Loucy (cell line): ENCODE measurements at regions not wholly inside any gene's neighbourhood (a gene's known extent, or its start where the extent isn't known, plus 50 kb on each side); places are given as distances from the start of the nearest gene placed in this dataset.

Experiments
- H2AFZ ChIP-seq: fragments of 200-600 bp; sonication (generic); 2 replicates; pipeline ENCODE4 v1.6.0; 2016; ENCODE audit warnings: antibody characterized with exemption, mild to moderate bottlenecking, low read length, moderate library complexity
- H3F3A ChIP-seq: fragments of 200-600 bp; 2 replicates; pipeline ENCODE4 v1.6.0; 2016; ENCODE audit warnings: antibody characterized with exemption, low read depth, mild to moderate bottlenecking
- H3K27me3 ChIP-seq: fragments of 200-600 bp; sonication (generic); 2 replicates; pipeline ENCODE4 v1.6.1; 2014; ENCODE audit warnings: low read length, mild to moderate bottlenecking; ENCODE audit not compliant: insufficient read depth, poor library complexity, severe bottlenecking
- H3K36me3 ChIP-seq: fragments of 200-600 bp; sonication (generic); 2 replicates; pipeline ENCODE4 v1.6.1; 2016; ENCODE audit warnings: low read length; ENCODE audit not compliant: insufficient read depth
- H3K4me1 ChIP-seq: fragments of 200-600 bp; sonication (generic); 2 replicates; pipeline ENCODE4 v1.5.1; 2014; ENCODE audit warnings: low read length, mild to moderate bottlenecking; ENCODE audit not compliant: insufficient read depth, poor library complexity, severe bottlenecking
- H3K4me2 ChIP-seq: fragments of 200-600 bp; sonication (generic); 2 replicates; pipeline ENCODE4 v1.6.0; 2014; ENCODE audit warnings: antibody characterized with exemption, low read length, low read depth, mild to moderate bottlenecking; ENCODE audit not compliant: poor library complexity, severe bottlenecking
- H3K4me3 ChIP-seq: fragments of 200-600 bp; sonication (generic); 2 replicates; pipeline ENCODE4 v1.5.1; 2014; ENCODE audit warnings: low read length, mild to moderate bottlenecking, mixed read lengths; ENCODE audit not compliant: poor library complexity, severe bottlenecking
- H3K79me2 ChIP-seq: fragments of 200-600 bp; sonication (generic); 2 replicates; pipeline ENCODE4 v1.6.1; 2014; ENCODE audit warnings: low read length; ENCODE audit not compliant: insufficient read depth
- H3K9ac ChIP-seq: fragments of 200-600 bp; sonication (generic); 2 replicates; pipeline ENCODE4 v1.6.0; 2014; ENCODE audit warnings: mild to moderate bottlenecking, low read depth, low read length, moderate library complexity; ENCODE audit not compliant: poor library complexity, severe bottlenecking
- H3K9me2 ChIP-seq: fragments of 200-600 bp; sonication (generic); replicated peaks from 2 replicates; pipeline ENCODE4 v1.6.1; 2016; ENCODE audit warnings: low read depth, low read length, mixed read lengths
- H3K9me3 ChIP-seq: fragments of 200-600 bp; sonication (generic); 2 replicates; pipeline ENCODE4 v1.6.1; 2014; ENCODE audit warnings: mild to moderate bottlenecking, antibody characterized with exemption, low read length, low read depth; ENCODE audit not compliant: insufficient read depth
- H4K20me1 ChIP-seq: fragments of 200-600 bp; sonication (generic); 2 replicates; pipeline ENCODE4 v1.6.0; 2014; ENCODE audit warnings: antibody characterized with exemption, low read length, mild to moderate bottlenecking; ENCODE audit not compliant: insufficient read depth, poor library complexity, severe bottlenecking
- EZH2phosphoT487 ChIP-seq: fragments of 200-600 bp; IDR thresholded peaks from 2 replicates; pipeline ENCODE4 v1.6.1; 2018; ENCODE audit warnings: antibody characterized with exemption, mild to moderate bottlenecking, moderate library complexity, borderline replicate concordance
- TF ChIP-seq, protein P1 (sequence below): fragments of 200-600 bp; sonication (generic); conservative IDR thresholded peaks from 2 replicates; pipeline ENCODE4 v1.5.1; 2014; ENCODE audit warnings: mild to moderate bottlenecking, antibody characterized with exemption, low read length

DNA sequence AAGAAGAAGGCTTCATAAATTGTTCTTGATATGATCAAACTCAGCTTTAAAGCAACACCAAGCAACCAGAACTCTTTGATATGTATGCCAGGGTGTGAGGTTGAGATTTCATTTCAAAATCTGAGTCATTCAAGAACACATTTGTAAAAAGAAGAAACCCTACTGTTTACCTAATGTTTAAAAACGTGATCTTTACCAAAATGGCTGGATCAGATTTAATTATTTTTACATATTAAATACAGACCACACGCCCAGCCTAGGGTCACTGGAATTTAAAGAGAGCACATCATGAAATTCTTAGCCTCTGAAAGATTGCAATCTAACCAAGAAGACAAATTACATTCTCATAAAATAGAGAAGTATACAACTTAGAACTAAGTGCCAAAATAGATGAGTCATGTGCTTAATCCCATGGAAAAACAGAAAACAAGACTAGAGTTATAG, 206.8 kb upstream of the SMLR1 start:
- TF ChIP-seq, protein P1, sequence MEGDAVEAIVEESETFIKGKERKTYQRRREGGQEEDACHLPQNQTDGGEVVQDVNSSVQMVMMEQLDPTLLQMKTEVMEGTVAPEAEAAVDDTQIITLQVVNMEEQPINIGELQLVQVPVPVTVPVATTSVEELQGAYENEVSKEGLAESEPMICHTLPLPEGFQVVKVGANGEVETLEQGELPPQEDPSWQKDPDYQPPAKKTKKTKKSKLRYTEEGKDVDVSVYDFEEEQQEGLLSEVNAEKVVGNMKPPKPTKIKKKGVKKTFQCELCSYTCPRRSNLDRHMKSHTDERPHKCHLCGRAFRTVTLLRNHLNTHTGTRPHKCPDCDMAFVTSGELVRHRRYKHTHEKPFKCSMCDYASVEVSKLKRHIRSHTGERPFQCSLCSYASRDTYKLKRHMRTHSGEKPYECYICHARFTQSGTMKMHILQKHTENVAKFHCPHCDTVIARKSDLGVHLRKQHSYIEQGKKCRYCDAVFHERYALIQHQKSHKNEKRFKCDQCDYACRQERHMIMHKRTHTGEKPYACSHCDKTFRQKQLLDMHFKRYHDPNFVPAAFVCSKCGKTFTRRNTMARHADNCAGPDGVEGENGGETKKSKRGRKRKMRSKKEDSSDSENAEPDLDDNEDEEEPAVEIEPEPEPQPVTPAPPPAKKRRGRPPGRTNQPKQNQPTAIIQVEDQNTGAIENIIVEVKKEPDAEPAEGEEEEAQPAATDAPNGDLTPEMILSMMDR = no peak
- no peak for TF ChIP-seq EZH2phosphoT487

DNA sequence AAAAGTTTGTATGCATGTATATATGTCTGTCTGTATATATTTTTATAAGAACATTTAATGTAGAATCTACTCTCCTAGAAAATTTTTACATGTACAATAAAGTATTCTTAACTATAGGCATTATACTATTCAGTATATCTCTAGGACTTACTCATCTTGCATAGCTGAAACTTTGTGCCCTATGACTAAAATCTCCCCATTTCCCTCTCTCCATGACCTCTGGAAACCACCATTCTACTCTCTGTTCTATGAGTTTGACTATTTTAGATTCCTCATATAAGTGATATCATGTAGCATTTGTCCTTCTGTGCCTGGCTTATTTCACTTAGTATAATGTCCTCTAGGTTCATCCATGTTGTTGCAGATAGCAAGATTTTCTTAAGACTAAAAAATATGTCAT, 205.1 kb upstream of the SMLR1 start:
- H3K9ac ChIP-seq = no peak overlapping the region
- no peaks in the 10 kb centered on the region for H3K79me2 ChIP-seq
- no peaks in the 10 kb centered on the region for H3K27me3 ChIP-seq
- no peaks in the 10 kb centered on the region for H3K4me1 ChIP-seq
- H3K4me2 ChIP-seq = no peak overlapping the region
- H2AFZ ChIP-seq = no peak overlapping the region
- H4K20me1 ChIP-seq = no peaks in the 10 kb centered on the region
- TF ChIP-seq EZH2phosphoT487 = no peak
- TF ChIP-seq, protein P1 = no peak
- H3K4me3 ChIP-seq = no peak overlapping the region
- H3K9me3 ChIP-seq = no peaks in the 10 kb centered on the region; the same call in 1 of the 2 replicates
- H3F3A ChIP-seq = no peaks in the 10 kb centered on the region
- no peaks in the 10 kb centered on the region for H3K9me2 ChIP-seq
- no peaks in the 10 kb centered on the region for H3K36me3 ChIP-seq

More for the DNA sequence above, 206.8 kb upstream of the SMLR1 start:
- Histone ChIP-seq H3K79me2 (no peaks in the 10 kb centered on the region), H3K4me1 (no peaks in the 10 kb centered on the region), H2AFZ (no peak overlapping the region), H3K27me3 (no peaks in the 10 kb centered on the region), H3K4me3 (no peak overlapping the region), H3K9ac (no peak overlapping the region), H3K4me2 (no peak overlapping the region), H3K36me3 (no peaks in the 10 kb centered on the region), H4K20me1 (no peaks in the 10 kb centered on the region), H3K9me2 (no peaks in the 10 kb centered on the region), H3K9me3 (no peaks in the 10 kb centered on the region; the same call in 1 of the 2 replicates), H3F3A (no peaks in the 10 kb centered on the region)

DNA sequence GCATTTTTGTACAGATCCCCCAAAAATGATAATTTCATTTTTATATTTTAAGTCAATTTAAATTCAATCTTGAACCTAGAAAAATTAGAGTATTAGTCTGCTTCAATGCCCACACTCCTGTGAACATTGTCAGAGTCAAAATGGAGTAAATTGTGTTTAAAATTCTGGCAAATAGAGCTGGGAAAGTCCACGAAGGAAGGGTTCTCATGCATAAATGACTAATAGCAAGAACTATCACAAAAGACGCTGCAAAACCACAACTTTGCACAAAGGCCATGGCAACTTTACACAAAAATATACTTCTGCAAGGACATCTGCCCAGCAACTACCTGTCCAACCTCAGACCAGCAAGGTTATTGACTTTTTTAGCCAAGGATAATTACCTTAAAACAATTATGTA, 203.2 kb upstream of the SMLR1 start:
- Histone ChIP-seq H3K36me3 (no peaks in the 10 kb centered on the region), H3K9ac (no peak overlapping the region), H3F3A (no peaks in the 10 kb centered on the region), H3K4me2 (no peak overlapping the region), H4K20me1 (no peaks in the 10 kb centered on the region), H3K4me1 (no peaks in the 10 kb centered on the region), H2AFZ (no peak overlapping the region), H3K9me3 (no peaks in the 10 kb centered on the region; the same call in 1 of the 2 replicates), H3K9me2 (no peaks in the 10 kb centered on the region), H3K27me3 (no peaks in the 10 kb centered on the region), H3K79me2 (no peaks in the 10 kb centered on the region), H3K4me3 (no peak overlapping the region)
- TF ChIP-seq, protein P1 = no peak
- no peak for TF ChIP-seq EZH2phosphoT487
